Sigmoid colon (tissue), 4 donors: ENCODE measurements at regions not wholly inside any gene's neighbourhood (a gene's known extent, or its start where the extent isn't known, plus 50 kb on each side); places are given as distances from the start of the nearest gene placed in this dataset.

Source experiments
- EP300 ChIP-seq, 4 donors: sonication (generic); formaldehyde crosslinking; IDR thresholded peaks; one replicate each; pipeline ENCODE4 v1.6.1; 2017; ENCODE audit warnings: antibody characterized with exemption in 4 of 4
- POLR2A ChIP-seq, 2 donors: fragments of 450-650 bp; IDR thresholded peaks; one replicate each; pipeline ENCODE4 v1.6.1; 2016; ENCODE audit warnings: antibody characterized with exemption in 2 of 2, mild to moderate bottlenecking in 2 of 2, moderate library complexity in 2 of 2
- POLR2AphosphoS5 ChIP-seq, 4 donors: sonication (generic); formaldehyde crosslinking; IDR thresholded peaks; one replicate each; pipeline ENCODE4 v1.6.1; 2017; ENCODE audit warnings: antibody characterized with exemption in 4 of 4
- TF ChIP-seq, protein P1 (sequence below), 4 experiments: fragments of 450-650 bp in 3 of 4; fragments of 200-600 bp in 1 of 4; IDR thresholded peaks; one replicate each; pipeline ENCODE4 v1.5.1; 2016 to 2019; ENCODE audit warnings: antibody characterized with exemption in 4 of 4, mild to moderate bottlenecking in 3 of 4, moderate library complexity in 2 of 4

DNA sequence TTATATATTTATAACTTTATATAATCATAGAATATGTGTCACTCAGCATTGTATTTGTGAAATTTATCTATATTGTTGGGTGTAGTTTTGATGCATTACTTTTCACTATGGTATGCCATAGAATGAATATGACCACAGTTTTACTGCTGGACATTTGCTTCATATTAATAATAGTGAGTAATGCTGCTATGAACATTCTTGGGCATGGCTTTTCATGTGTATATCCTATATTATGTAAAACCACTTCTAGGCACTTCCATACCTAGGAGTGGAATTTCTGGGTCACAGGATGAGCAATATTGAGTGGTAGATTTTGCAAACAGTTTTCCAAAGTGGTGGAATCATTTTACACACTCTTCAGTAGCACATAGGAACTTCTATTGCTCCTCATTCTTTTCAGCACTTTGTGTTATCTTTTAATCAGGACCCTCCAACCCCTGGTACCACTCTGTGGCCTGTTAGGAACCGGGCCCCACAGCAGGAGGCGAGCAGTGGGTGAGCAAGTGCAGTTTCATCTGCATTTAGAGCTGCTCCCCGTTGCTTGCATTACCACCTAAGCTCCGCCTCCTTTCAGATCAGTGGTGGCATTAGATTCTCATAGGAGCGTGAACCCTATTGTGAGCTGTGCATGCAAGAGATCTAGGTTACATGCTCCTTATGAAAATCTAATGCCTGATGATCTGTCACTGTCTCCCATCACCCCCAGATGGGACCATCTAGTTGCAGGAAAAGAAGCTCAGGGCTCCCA, 56.0 kb upstream of the CNIH3 start:
- no peak for TF ChIP-seq POLR2AphosphoS5 (IDR thresholded peaks at IDR 0.05)
- TF ChIP-seq POLR2A (IDR thresholded peaks at IDR 0.05), result no peak
- TF ChIP-seq, protein P1, sequence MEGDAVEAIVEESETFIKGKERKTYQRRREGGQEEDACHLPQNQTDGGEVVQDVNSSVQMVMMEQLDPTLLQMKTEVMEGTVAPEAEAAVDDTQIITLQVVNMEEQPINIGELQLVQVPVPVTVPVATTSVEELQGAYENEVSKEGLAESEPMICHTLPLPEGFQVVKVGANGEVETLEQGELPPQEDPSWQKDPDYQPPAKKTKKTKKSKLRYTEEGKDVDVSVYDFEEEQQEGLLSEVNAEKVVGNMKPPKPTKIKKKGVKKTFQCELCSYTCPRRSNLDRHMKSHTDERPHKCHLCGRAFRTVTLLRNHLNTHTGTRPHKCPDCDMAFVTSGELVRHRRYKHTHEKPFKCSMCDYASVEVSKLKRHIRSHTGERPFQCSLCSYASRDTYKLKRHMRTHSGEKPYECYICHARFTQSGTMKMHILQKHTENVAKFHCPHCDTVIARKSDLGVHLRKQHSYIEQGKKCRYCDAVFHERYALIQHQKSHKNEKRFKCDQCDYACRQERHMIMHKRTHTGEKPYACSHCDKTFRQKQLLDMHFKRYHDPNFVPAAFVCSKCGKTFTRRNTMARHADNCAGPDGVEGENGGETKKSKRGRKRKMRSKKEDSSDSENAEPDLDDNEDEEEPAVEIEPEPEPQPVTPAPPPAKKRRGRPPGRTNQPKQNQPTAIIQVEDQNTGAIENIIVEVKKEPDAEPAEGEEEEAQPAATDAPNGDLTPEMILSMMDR (IDR thresholded peaks at IDR 0.05), result no peak
- TF ChIP-seq EP300 (IDR thresholded peaks at IDR 0.05), result no peak
